ENCODE measurements at regions not wholly inside any gene's neighbourhood (a gene's known extent, or its start where the extent isn't known, plus 50 kb on each side); places are given as distances from the start of the nearest gene placed in this dataset.

DNA sequence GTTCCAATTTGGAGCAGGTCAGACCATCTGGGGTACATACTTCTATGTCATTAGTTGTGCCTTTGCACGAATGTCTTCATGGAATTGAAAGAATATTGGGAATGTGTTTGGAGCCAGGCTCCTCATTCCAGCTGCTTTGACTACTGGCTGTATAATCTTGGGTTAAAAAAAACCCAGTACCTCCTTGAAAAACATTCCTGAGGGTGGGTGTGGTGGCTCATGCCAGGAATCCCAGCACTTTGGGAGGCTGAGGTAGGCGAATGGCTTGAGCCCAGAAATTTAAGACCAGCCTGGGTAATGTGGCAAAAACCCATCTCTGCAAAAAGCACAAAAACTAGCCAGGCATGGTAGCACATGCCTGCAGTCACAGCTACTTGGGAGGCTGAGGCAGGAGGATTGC, 125.6 kb downstream of the TTC8 start:
- no peaks in the 10 kb centered on the region for H3K9me3 ChIP-seq (replicated peaks; ENCODE audit: control insufficient read depth, insufficient read depth, low read length)
- no peak overlapping the region for H2AFZ ChIP-seq (ENCODE audit: low read depth, low read length)
- H3K4me1 ChIP-seq (ENCODE audit: control insufficient read depth, extremely low read depth, insufficient read depth, low read length): no peaks in the 10 kb centered on the region
- intact Hi-C loops (cut with micrococcal nuclease): no loop called here
- DNase-seq (ENCODE audit: low read depth, low spot score) (no peak), FAIRE-seq (no peak)
- BruUV-seq (replicated peaks): no TSS peak
- no peak overlapping the region for H3K4me2 ChIP-seq (ENCODE audit: insufficient read depth, low read length)
- dilution Hi-C loops (cut with MboI; ENCODE audit: extremely low pct_ligation_motif_present, low sequenced_read_pairs): no loop called here
- POLR2A ChIA-PET: no interaction called here
- no peaks in the 10 kb centered on the region for H3K9me1 ChIP-seq (replicated peaks; ENCODE audit: control insufficient read depth, extremely low read depth, insufficient read depth, low read length)
- H3K9ac ChIP-seq (replicated peaks; ENCODE audit: extremely low read depth, insufficient read depth, low read length): no peak overlapping the region
- H3K27ac ChIP-seq (ENCODE audit: insufficient read depth, low read depth, low read length): no peak overlapping the region
- H3K27me3 ChIP-seq (ENCODE audit: control insufficient read depth in 2 of 2, insufficient read depth in 2 of 2, low read length in 2 of 2): no peaks in the 10 kb centered on the region
- CTCF ChIA-PET: no interaction called here
- no peak for TF ChIP-seq POLR2AphosphoS5 (IDR thresholded peaks at IDR 0.05; ENCODE audit: insufficient read depth, low read depth, low read length)
- TF ChIP-seq GATA2 (IDR thresholded peaks at IDR 0.05; ENCODE audit: insufficient read depth, insufficient read length, low read depth, low read length): no peak
- TF ChIP-seq FOS (IDR thresholded peaks at IDR 0.05; ENCODE audit: borderline replicate concordance, insufficient read depth, low read length): no peak
- no peak for TF ChIP-seq POLR2A (IDR thresholded peaks at IDR 0.05; ENCODE audit: low read depth, low read length)
- no peak for TF ChIP-seq MYC (IDR thresholded peaks at IDR 0.05; ENCODE audit: low read depth, low read length)
- TF ChIP-seq, protein P1, sequence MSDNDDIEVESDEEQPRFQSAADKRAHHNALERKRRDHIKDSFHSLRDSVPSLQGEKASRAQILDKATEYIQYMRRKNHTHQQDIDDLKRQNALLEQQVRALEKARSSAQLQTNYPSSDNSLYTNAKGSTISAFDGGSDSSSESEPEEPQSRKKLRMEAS (IDR thresholded peaks at IDR 0.05; ENCODE audit: insufficient read depth, insufficient read length): no peak
- TF ChIP-seq, protein P2, sequence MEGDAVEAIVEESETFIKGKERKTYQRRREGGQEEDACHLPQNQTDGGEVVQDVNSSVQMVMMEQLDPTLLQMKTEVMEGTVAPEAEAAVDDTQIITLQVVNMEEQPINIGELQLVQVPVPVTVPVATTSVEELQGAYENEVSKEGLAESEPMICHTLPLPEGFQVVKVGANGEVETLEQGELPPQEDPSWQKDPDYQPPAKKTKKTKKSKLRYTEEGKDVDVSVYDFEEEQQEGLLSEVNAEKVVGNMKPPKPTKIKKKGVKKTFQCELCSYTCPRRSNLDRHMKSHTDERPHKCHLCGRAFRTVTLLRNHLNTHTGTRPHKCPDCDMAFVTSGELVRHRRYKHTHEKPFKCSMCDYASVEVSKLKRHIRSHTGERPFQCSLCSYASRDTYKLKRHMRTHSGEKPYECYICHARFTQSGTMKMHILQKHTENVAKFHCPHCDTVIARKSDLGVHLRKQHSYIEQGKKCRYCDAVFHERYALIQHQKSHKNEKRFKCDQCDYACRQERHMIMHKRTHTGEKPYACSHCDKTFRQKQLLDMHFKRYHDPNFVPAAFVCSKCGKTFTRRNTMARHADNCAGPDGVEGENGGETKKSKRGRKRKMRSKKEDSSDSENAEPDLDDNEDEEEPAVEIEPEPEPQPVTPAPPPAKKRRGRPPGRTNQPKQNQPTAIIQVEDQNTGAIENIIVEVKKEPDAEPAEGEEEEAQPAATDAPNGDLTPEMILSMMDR (IDR thresholded peaks at IDR 0.05; ENCODE audit: extremely low read depth in 1 of 2, insufficient read depth in 1 of 2, low read depth in 1 of 2, low read length in 2 of 2): no peak
- TF ChIP-seq EZH2 (IDR thresholded peaks at IDR 0.05; ENCODE audit: borderline replicate concordance, low read depth, low read length, severe bottlenecking): no peak
- no peak for TF ChIP-seq JUN (IDR thresholded peaks at IDR 0.05; ENCODE audit: borderline replicate concordance, insufficient read depth, insufficient read length, low read depth)
- no peak overlapping the region for H3K4me3 ChIP-seq (replicated peaks in 1 of 3; ENCODE audit: insufficient read depth in 1 of 3, low read depth in 1 of 3, low read length in 3 of 3)
- H4K20me1 ChIP-seq (replicated peaks; ENCODE audit: control insufficient read depth, extremely low read depth, insufficient read depth, low read length): no peaks in the 10 kb centered on the region
- H3K79me2 ChIP-seq (ENCODE audit: control insufficient read depth, insufficient read depth, low read length): no peaks in the 10 kb centered on the region
- no peaks in the 10 kb centered on the region for H3K36me3 ChIP-seq (ENCODE audit: control insufficient read depth in 2 of 2, extremely low read depth in 1 of 2, insufficient read depth in 2 of 2, low read length in 2 of 2)

Data from endothelial cell of umbilical vein (primary cell).